NCI-H1105 treated with DMSO at 0.1 percent for 48 hours (cell line): ENCODE measurements at regions not wholly inside any gene's neighbourhood (a gene's known extent, or its start where the extent isn't known, plus 50 kb on each side); places are given as distances from the start of the nearest gene placed in this dataset.

Experiments used
- DNase-seq: peaks from one replicate; lab custom pipeline; 2025; lab: John Stamatoyannopoulos, UW

DNA sequence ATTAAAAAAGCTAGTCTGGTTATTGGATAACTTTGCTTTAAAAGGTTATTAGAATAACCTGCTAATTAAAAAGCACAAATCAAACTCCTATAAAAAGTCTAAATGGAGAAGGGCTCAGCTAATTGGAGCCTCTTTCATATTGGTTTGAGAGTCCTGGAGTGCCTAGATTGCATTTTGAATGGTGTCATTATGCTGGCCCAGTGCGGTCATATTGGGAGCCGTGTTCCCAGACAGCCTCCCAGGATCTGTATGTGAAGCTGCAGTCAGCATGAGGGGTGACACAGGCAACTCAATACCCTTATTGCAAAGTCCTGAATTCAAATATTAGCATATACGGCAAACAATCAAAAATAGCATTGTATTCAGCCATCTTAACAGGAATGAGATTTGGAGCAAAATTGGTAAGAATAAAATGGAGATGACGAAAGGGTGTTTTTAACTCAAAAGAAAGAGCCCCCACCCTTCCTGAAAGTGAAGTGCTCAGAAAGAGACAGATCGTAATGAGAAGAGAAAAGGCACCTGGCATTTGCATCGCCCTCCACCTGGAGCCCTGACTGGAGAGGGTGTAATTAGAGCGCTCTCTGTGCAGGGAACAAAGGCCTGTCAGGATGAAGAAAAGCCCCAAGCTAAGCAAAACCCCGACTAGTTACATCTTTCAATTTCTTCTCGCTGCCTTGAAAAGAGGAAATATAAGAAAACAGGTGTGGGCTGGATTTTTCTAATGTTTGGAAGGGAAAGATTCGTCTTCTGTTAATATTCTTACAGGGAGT, 621.0 kb upstream of the ADAMTS16 start:
- DNase-seq: peak; percentile 85

GRCh38 chr5:4520559-4520958, 619.6 kb upstream of the ADAMTS16 start:
- peak; percentile 6 for DNase-seq

GRCh38 chr5:4523038-4523437, 617.1 kb upstream of the ADAMTS16 start:
- DNase-seq: no peak

- DNase-seq: no peak
Measured at GRCh38 chr5:4531756-4532704, 608.1 kb upstream of the ADAMTS16 start.

DNA sequence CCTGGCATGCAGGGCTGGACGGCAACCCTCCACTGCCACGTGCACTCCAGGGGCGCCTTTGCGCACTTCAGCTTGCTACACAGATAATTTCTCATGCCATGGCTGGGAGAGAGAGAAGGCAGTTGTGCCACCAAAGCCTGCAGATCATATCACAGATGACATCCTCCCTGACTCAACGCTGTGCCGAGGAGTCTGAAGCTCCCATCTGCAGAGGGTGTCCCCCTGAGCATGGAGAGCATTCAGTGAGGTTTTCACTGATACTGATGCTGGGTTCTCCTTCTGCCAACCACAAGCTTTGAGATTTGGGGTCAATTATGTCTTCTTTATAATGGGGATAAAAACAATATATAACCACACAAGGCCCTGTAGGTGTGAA, 607.4 kb upstream of the ADAMTS16 start:
- no peak for DNase-seq

GRCh38 chr5:4533457-4534105, 606.5 kb upstream of the ADAMTS16 start:
- DNase-seq: no peak

GRCh38 chr5:4537489-4537888, 602.6 kb upstream of the ADAMTS16 start:
- DNase-seq: no peak

GRCh38 chr5:4540375-4541173, 599.6 kb upstream of the ADAMTS16 start:
- DNase-seq: no peak

- no peak for DNase-seq
Measured at GRCh38 chr5:4541334-4541733, 598.8 kb upstream of the ADAMTS16 start.

DNA sequence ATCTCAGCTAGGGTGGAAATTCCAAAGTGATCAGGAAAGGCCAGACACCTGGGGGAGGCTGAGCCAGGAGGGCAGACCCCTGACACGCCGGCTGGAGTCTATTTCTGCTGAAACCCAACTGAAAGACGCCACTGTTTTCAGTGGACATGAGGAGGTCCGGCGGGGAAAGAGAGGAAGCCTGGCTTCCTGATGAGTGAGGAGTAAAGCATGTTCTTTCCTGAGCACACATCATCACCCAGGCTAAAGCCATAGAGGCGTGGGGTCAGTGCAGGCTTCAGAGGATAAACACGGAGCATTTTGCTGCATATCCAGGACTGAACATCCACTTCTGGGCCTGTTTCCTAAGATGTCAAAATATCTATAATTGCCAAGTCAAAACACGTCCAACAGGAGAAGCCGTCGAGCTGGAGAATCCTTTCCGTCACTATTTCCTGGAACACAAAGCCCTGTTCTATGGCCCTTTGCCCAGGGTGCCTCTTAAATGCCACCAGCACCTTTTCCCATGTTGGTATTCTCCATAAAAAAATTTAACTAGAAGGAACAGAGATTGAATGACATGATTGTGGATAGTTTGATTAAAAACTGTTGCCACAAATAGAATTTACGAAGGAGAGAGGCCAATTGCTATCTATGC, 597.9 kb upstream of the ADAMTS16 start:
- DNase-seq: no peak

DNA sequence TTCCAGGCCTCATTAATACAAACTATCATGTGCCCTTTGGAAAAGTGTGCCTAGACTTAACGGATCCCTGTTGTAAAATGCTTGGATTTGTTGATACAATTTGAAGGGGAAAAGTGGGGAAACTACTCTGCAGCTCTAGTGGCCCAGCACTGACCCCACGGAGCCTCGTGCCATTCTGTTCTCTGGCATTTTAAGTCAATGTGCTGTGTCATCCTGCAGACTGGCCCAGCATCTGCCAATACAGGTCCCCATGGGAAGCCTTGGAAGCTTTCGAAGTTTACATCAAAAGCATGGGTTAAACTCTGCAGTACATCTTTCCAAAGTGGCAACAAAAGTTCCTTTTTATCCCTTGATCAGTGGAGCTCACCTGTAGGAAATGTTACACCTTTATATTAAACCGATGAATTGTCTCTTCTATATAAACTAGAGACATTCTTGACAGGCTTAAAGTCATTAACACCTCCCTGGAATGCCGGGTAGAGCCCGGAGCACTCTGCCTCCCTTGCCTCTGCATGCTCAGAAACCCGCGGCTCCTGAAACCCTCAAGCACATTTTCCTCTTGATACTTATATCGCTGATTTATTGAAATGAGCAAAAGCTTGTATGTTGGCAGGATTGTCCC, 596.0 kb upstream of the ADAMTS16 start:
- DNase-seq: no peak

DNA sequence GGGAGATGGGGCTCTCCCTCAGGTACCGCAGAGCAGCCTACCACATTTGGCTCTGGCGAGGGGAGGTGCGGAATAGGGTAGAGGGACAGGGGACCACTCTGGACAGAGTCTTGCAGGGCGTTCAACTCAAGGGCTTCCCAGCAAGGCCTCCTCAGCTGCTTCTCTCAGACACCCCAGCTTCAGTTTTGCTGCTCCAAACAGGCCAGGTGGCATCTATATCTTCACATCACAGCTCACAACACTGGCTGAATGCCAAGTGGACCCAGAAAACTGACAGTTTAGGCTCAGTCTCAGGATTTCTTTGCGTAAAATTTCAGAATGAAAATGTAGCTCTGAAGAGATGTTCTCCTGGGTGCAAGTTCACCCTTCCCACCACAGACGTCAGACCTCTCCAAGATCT, 592.6 kb upstream of the ADAMTS16 start:
- no peak for DNase-seq

DNA sequence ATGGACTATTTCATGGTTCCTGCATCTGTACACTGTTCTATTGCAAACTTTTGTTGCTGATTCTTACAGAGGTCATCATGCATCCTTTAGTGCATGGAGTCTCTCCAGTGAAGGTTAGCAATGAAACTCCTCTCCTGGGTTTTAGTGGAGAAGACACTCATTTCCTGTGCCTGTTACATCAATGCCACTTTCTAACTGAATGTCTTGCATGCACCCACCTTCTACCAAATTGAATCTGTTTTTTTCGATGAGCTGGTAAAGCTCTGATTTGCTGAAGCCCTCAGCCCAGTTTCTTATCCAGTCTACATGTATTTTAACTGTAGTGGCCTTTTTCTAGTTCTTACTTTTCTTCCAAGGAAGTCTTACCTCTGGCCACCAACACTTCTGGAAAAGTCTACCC, 591.8 kb upstream of the ADAMTS16 start:
- no peak for DNase-seq

GRCh38 chr5:4549351-4549750, 590.8 kb upstream of the ADAMTS16 start:
- no peak for DNase-seq

DNA sequence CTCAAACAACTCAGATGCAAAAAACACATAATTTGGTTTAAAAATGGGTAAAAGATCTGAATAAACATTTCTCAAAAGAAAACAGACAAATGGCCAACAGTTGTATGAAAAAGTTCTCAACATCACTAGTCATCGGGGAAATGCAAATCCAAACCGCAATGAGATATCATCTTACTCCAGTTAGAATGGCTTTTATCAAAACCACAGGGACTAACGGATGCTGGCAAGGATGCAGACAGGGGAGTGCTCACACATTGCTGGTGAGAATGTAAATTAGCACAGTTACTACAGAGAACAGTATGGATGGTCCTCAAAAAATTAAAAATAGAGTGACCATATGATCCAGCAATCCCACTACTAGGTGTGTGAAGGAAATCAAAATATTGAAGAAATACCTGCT, 589.1 kb upstream of the ADAMTS16 start:
- no peak for DNase-seq

- no peak for DNase-seq
Measured at GRCh38 chr5:4553130-4553529, 587.0 kb upstream of the ADAMTS16 start.

DNA sequence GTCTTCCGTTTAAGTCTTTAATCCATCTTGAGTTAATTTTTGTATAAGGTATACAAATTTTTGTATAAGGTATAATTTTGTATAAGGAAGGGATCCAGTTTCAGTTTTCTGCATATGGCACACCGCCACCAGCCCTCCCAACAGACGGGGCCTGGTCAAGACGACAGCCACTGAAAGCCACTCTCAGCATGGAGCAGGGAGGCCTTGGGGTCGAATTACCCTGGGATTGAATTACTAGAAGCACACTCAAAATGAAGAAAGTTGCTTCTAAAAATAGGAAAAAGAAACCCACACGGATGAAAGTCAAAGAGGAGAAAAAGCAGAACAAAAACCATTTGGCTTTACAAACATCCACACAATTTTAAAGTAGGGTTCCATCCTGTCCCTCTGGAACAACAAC, 586.2 kb upstream of the ADAMTS16 start:
- peak; percentile 47 for DNase-seq

GRCh38 chr5:4555725-4556285, 584.3 kb upstream of the ADAMTS16 start:
- no peak for DNase-seq

- DNase-seq: no peak
Measured at GRCh38 chr5:4561403-4561802, 578.7 kb upstream of the ADAMTS16 start.

DNA sequence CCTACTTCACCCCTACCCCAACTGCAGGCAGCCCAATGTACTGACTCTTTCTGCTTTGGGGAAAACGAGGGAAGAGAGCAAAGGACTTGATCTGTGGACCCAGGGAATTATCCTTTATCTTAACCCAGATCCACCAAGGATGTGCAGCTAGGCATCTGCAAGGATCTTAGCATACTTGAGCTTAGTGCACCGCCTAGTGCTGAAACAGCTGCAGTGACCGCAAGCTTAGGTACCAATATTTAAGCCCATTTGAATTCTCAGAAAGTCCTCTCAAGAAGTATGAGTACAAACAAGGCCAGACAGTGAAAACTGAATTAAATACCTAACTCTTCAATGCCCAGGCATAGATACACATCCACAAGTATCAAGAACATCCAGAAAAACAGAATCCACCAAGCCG, 576.7 kb upstream of the ADAMTS16 start:
- DNase-seq: no peak
